Eye (tissue), 1 donor: ENCODE measurements at regions not wholly inside any gene's neighbourhood (a gene's known extent, or its start where the extent isn't known, plus 50 kb on each side); places are given as distances from the start of the nearest gene placed in this dataset.
A peak's percentile ranks its signal among the peaks of the same experiment; 100 is the strongest.

Experiments
- DNase-seq: peaks from one replicate; pipeline ENCODE4 v3.0.0-alpha.2; 2015

GRCh38 chr17:70230850-70231640, 61.7 kb downstream of the KCNJ2 start:
- DNase-seq: no peak

GRCh38 chr17:70232466-70232865, 63.1 kb downstream of the KCNJ2 start:
- DNase-seq: no peak

GRCh38 chr17:70235252-70235651, 65.9 kb downstream of the KCNJ2 start:
- no peak for DNase-seq

DNA sequence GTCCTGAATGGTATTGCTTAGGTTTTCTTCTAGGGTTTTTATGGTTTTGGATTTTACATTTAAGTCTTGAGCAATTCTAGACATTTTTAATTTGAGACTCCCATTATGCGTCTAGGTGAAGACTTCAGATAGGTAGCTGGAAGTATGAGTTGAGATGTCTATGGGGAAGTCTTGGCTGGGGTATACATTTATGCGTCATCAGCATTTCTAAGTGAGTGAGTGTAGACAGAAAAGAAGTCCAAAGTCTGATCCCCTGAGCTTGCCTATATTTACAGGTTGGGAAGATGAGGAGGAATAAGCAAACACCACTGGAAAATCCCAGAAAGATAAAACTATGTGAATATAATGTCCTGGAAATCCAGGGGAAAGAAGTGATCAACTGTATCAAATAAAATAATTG, 68.9 kb downstream of the KCNJ2 start:
- DNase-seq: no peak

- DNase-seq: no peak
Measured at GRCh38 chr17:70238646-70239045, 69.3 kb downstream of the KCNJ2 start.

DNA sequence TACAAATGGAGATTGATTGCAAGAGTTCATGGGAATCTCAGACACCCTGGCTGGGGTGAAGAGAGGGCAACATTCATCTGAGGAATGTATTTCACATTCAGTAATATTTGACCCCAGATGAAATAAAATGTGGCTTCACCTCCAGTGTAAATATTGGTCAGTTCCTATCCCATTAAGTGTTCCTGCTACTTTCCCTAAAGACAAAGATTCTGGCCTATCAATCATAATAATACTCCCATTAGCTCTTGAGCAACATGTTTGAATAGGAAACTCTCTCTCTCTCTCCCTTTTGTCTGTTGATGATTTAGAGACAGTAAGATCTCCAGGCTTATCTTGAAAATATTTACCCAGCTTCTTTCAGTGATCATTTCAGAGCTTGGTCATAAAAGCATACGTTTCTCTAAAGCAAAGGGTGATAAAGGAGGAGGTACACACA, 70.1 kb downstream of the KCNJ2 start:
- DNase-seq: no peak

GRCh38 chr17:70241071-70241470, 71.7 kb downstream of the KCNJ2 start:
- no peak for DNase-seq

- no peak for DNase-seq
Measured at GRCh38 chr17:70242781-70243437, 73.6 kb downstream of the KCNJ2 start.

GRCh38 chr17:70251706-70252105, 82.4 kb downstream of the KCNJ2 start:
- no peak for DNase-seq

DNA sequence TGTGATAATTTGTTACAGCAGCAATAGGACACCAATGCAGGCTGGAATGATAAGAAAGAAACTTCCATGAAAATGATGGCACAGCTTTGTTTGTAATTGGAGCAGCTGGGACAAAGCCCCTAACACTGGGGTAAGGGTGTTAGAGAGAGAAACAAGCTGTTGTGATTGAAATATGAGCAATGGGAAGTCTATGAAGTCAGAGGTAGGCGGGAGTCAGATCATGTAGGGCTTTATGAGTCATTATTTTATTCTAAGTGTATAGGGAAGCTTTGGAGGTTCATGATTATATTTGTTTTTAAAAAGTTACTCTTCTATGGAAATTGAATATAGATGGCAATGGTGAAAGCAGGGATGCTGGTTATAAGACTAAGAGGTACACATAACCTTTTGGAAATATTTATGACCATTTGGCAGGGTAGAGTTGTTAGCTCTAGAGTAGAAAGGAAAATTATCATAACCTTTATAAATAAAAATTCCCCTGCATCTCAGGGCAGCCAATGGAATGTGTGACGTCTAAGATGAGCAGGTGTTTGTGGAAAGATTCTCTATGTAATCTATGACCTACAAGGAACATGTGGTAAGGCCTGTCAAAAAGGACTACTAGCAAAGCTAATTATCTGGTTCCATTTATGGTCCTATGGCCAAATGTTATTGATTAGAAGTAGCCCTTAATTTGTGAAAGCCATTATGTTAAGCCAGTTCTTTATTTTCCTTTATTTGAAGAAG, 85.6 kb downstream of the KCNJ2 start:
- DNase-seq: no peak

GRCh38 chr17:70256751-70257150, 87.4 kb downstream of the KCNJ2 start:
- no peak for DNase-seq

DNA sequence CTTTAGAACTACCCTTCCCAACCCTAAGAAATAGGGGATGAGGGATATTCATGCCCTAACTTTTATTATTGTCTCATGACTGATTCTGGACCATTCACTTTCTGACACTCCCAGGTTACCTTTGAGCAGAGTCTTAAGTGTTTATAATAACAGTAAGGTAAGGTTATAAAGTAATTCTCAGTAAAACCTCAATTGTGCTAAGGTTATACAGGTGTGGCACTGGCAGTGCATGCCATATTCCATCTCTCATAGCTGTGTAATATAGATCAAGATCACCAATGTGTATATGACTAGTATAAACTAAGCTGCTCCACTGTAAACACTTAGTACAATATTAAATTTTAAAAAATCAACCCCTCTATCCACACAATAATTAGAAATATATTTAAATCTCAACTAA, 89.1 kb downstream of the KCNJ2 start:
- no peak for DNase-seq

DNA sequence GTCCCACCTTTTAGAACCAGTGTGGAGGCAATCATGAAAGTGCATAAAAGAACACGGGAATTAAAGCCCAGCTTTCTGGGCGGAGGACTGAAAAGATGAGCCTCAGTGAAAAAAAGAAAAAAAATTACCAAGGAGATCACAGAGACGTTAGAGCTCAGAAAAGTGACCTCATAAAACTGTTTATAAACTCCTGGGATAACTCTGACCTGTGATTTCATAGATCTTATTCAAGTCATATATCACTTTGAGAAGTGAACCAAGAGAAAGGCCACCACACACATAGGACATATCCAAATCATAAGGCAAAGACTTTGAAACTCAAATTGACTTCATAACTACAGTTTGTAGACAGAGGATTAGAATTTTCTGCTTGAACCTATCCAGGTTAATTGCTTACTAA, 90.1 kb downstream of the KCNJ2 start:
- no peak for DNase-seq

DNA sequence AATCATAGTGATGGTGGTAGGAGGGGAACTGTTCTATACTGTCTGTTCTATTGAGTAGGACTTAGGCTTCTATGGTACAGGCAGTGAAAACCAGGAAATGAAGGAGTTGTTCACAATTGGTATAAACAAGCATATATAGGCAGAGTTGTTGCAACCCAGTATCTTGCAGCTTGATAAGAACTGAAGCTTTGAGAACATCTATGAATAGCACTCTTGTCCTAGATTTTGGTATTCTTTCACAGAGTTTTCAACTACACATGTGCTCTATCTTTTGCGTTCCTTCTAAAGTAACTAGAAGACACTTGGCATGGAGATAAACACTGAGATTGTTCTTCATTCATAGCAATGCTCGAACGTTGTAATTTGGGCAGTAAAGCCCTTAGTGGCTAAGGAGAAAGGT, 91.8 kb downstream of the KCNJ2 start:
- no peak for DNase-seq

- no peak for DNase-seq
Measured at GRCh38 chr17:70265471-70265870, 96.1 kb downstream of the KCNJ2 start.

DNA sequence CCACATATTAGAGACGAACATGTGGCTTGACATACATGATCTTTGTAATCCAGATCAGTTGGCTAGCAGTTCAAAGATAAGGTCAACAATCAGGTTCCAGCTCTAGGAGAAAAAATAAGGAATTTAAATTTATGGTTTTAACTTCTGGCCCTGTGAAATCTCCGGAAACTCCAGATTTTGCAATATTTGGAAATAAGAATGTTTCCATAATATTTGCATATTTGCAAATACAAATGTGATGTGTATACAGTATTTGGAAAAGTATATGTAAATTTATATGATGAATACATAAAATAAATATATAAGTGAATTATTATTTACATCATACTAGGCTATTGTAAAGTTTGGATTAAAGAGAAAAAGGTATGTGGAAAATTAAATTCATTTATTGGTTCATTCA, 97.1 kb downstream of the KCNJ2 start:
- DNase-seq: no peak

DNA sequence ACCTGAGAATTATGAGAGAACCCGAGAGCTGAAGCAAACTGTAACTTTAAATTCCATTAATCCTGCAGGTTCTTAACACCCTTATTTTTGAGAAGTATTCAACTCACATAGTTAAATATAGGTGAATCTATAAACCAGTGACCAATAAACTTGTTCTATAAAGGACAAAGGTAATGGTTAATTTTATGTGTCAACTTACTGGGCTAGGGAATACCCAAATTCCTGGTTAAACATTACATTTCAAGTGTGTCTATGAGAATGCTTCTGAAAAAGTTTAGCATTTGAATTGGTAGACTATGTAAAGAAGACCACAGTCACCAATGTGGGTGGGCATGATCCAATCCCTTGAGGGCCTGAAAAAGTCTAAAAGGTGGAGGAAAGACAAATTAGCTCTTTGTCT, 99.1 kb downstream of the KCNJ2 start:
- DNase-seq: no peak

- DNase-seq: no peak
Measured at GRCh38 chr17:70270554-70270953, 101.2 kb downstream of the KCNJ2 start.

GRCh38 chr17:70271200-70271599, 101.9 kb downstream of the KCNJ2 start:
- no peak for DNase-seq

GRCh38 chr17:70271672-70272071, 102.3 kb downstream of the KCNJ2 start:
- no peak for DNase-seq

DNA sequence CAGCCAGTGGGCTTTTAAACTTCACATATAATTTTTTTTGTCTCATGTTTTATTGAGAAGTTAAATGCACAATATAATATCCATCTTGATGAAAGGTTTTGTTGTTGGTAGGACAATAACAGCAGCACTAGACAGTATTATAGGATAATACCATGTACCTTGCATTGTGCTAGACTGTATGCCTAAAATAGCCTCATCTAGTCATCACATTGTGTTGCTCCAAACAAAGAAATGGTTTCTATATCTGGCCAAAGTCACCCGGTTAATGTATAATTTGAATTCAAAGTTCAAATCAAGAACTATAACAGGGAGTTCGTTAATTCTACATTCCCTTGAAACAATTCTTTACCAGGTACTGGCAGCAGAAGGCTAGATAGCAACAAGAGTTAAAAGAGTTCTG, 104.9 kb downstream of the KCNJ2 start:
- DNase-seq: no peak

- DNase-seq: no peak
Measured at GRCh38 chr17:70276906-70277305, 107.6 kb downstream of the KCNJ2 start.

GRCh38 chr17:70278844-70279462, 109.6 kb downstream of the KCNJ2 start:
- DNase-seq: peak; percentile 8

DNA sequence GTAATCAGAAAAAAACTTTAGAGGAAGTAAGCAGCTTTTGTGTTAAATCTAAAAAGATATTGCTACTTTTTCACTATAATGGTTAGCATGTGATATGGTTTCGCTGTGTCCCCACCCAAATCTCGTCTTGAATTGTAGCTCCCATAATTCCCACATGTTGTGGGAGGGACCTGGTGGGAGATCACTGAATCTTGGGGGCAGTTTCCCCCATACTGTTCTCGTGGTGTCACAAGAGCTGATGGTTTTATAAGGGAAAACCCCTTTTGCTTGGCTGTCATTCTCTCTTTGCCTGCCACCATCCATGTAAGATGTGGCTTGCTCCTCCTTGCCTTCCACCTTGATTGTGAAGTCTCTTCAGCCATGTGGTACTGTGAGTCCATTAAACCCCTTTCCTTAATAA, 117.1 kb downstream of the KCNJ2 start:
- no peak for DNase-seq
